ENCODE measurements at regions not wholly inside any gene's neighbourhood (a gene's known extent, or its start where the extent isn't known, plus 50 kb on each side); places are given as distances from the start of the nearest gene placed in this dataset.
"Not testable (repeated sequence)": the region's sequence is repeated elsewhere in the genome, so short reads cannot be mapped to it uniquely, and the experiment has no call there.

DNA sequence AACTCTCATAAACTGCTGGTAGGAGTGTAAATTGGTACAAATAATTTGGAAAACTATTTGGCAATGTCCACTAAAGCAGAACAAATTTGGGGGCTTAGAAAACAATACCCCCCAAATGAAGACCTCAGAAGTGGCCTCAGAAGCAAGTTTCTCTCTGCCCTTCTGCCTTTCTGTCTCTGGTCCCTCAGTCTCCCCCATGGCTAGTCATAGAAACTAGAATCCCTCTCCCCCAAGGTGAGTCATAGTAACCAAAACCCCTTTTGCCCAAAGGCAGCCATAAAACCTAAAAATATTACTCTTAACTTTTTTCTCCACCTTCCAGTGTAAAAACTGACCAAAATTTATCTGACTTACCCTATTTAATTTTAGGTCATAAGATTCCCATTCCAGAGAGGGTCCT is 350.7 kb upstream of the LRRC3B start:
- Histone ChIP-seq H3K27ac (no peak overlapping the region), H3K27me3 (no peaks in the 10 kb centered on the region), H3K4me3 (no peak overlapping the region), H3K4me1 (no peaks in the 10 kb centered on the region), H3K9me3 (no peaks in the 10 kb centered on the region), H3K36me3 (no peaks in the 10 kb centered on the region)
- TF ChIP-seq, protein P1, sequence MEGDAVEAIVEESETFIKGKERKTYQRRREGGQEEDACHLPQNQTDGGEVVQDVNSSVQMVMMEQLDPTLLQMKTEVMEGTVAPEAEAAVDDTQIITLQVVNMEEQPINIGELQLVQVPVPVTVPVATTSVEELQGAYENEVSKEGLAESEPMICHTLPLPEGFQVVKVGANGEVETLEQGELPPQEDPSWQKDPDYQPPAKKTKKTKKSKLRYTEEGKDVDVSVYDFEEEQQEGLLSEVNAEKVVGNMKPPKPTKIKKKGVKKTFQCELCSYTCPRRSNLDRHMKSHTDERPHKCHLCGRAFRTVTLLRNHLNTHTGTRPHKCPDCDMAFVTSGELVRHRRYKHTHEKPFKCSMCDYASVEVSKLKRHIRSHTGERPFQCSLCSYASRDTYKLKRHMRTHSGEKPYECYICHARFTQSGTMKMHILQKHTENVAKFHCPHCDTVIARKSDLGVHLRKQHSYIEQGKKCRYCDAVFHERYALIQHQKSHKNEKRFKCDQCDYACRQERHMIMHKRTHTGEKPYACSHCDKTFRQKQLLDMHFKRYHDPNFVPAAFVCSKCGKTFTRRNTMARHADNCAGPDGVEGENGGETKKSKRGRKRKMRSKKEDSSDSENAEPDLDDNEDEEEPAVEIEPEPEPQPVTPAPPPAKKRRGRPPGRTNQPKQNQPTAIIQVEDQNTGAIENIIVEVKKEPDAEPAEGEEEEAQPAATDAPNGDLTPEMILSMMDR (IDR thresholded peaks at IDR 0.05): no peak
- no peak for TF ChIP-seq POLR2AphosphoS5 (IDR thresholded peaks at IDR 0.05)
- TF ChIP-seq POLR2A (IDR thresholded peaks at IDR 0.05): no peak
- TF ChIP-seq EP300 (IDR thresholded peaks at IDR 0.05): no peak
- no peak for DNase-seq
- intact Hi-C loops (cut with DNase I; ENCODE audit: low total_unique reads): no loop called here

DNA sequence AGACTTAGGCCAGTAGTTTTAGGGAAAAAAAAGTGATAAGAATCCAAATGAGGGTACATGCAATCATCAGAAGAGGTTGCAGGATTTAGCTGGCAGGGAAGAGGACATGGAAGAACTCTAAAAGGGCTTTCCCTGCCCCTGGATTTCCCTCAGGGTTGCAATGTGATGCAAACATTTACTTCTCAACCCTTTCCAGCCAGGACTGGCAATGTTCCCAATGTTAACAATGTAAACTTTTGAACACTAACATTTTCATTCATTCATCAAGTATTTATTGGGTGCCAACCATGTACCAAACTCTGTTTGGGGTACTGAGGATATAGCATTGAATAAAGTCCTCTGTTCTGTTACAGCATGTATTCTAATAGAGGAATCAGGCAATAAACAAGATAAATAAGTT is 349.4 kb upstream of the LRRC3B start:
- Histone ChIP-seq H3K4me1 (no peaks in the 10 kb centered on the region), H3K4me3 (no peak overlapping the region), H3K9me3 (no peaks in the 10 kb centered on the region), H3K27me3 (no peaks in the 10 kb centered on the region), H3K36me3 (no peaks in the 10 kb centered on the region), H3K27ac (no peak overlapping the region)
- TF ChIP-seq POLR2A (IDR thresholded peaks at IDR 0.05): no peak
- no peak for TF ChIP-seq EP300 (IDR thresholded peaks at IDR 0.05)
- TF ChIP-seq POLR2AphosphoS5 (IDR thresholded peaks at IDR 0.05): no peak
- TF ChIP-seq, protein P1 (IDR thresholded peaks at IDR 0.05): no peak
- DNase-seq: peak in 1 of 2 donors; percentile 26
- intact Hi-C loops (cut with DNase I; ENCODE audit: low total_unique reads): no loop called here

DNA sequence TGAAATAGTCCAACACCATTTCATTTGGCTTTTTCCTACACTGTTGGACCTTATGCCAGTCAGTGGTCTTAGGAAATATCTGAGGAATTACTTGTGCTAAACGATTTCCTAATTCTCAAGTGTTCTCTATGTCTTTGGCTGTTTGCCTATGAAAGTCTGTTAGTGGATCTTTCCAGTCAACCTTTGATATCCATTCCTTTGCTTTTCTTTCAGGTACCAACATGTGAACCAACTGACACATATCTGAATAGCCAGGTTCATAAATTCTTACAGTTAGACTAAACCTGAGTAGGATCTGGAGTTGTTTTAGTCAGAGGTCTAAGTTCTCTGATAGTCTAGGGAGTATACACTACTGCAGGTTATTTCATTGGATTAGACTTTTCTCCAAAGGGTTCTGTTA is 343.5 kb upstream of the LRRC3B start:
- no peak overlapping the region for H3K4me3 ChIP-seq
- no peaks in the 10 kb centered on the region for H3K4me1 ChIP-seq
- WGBS, 5 donors: 45 to 75% (median 59%) methylated on average over 1 of the region's 1 CpG
- DNase-seq: no peak
- H3K27ac ChIP-seq: no peak overlapping the region
- no peaks in the 10 kb centered on the region for H3K36me3 ChIP-seq
- H3K9me3 ChIP-seq: peaks cover 3 to 19% (median 7%) of the 10 kb centered on the region in 4 donors
- no peaks in the 10 kb centered on the region for H3K27me3 ChIP-seq
- TF ChIP-seq POLR2A (IDR thresholded peaks at IDR 0.05): no peak
- TF ChIP-seq POLR2AphosphoS5 (IDR thresholded peaks at IDR 0.05): no peak
- intact Hi-C loops (cut with DNase I; ENCODE audit: low total_unique reads): no loop called here

DNA sequence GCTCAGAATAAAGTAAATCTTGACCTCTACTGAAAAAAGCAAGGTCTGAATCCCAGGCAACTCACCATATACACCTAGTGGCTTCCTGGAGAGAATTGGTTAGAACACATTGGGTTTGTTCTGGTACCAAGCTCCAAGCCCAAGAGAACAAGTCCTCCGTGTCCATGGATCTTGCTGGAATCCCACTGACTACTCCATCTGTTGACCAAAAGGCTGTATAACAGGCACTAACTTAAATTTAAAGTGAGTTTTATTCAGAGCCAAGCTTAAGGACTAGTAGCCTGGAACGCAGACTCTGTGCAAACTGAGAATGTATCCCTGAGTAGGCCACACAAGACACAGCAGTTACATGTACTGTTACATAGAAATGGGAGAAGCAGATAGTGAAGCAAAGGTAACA is 342.1 kb upstream of the LRRC3B start:
- H3K9me3 ChIP-seq: peaks cover 13 to 32% (median 20%) of the 10 kb centered on the region in 4 donors
- TF ChIP-seq EP300 (IDR thresholded peaks at IDR 0.05): no peak
- TF ChIP-seq, protein P1 (IDR thresholded peaks at IDR 0.05): no peak
- TF ChIP-seq POLR2AphosphoS5 (IDR thresholded peaks at IDR 0.05): no peak
- TF ChIP-seq POLR2A (IDR thresholded peaks at IDR 0.05): no peak
- H3K4me1 ChIP-seq: no peaks in the 10 kb centered on the region
- intact Hi-C loops (cut with DNase I; ENCODE audit: low total_unique reads): no loop called here
- DNase-seq: no peak
- H3K27me3 ChIP-seq: no peaks in the 10 kb centered on the region
- no peaks in the 10 kb centered on the region for H3K36me3 ChIP-seq
- 80 to 85% (median 82%) methylated on average over 2 of the region's 2 CpGs for WGBS, 5 donors
- H3K4me3 ChIP-seq: no peak overlapping the region
- no peak overlapping the region for H3K27ac ChIP-seq

DNA sequence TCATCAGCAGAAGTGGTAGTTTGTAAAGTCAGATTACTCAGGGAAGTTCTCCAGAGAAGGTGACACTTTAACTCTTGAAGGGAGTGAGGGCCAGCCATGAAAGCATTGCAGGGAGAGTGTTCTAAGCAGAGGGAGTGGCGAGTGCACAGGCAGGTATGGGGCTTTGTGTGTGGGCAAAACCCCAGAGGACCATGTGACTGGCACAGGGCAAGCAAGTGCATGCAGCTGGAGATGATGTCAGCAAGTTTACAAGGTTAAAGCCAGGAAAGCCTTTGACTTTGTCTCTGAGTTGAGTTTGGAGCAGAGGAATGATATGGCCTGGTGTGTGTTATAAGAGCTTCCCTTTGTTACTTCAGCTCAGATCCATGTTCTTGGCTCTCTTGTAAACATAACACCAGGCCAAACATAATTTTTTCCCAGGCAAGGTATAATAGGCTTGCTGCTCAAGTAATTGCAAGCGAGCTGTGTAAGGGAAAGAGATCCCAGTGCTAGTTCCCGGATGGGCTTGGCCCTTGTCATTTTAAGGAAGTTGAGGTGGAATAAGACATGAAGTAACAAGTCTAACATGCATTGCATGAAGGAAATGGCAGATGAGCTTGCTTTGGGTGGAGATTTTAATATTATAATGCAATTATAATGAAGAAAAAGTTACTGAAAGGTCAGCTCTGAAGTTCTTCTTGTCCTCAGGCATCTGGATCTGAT is 341.1 kb upstream of the LRRC3B start:
- Histone ChIP-seq H3K36me3 (no peaks in the 10 kb centered on the region), H3K27ac (no peak overlapping the region), H3K27me3 (no peaks in the 10 kb centered on the region), H3K4me3 (no peak overlapping the region), H3K9me3 (peaks cover 13 to 32% (median 22%) of the 10 kb centered on the region in 4 donors), H3K4me1 (no peaks in the 10 kb centered on the region)
- no peak for TF ChIP-seq POLR2AphosphoS5 (IDR thresholded peaks at IDR 0.05)
- TF ChIP-seq, protein P1 (IDR thresholded peaks at IDR 0.05): no peak
- TF ChIP-seq EP300 (IDR thresholded peaks at IDR 0.05): no peak
- TF ChIP-seq POLR2A (IDR thresholded peaks at IDR 0.05): no peak
- 76 to 84% (median 82%) methylated on average over 3 of the region's 3 CpGs for WGBS, 5 donors
- peak in 1 of 2 donors; percentile 22 for DNase-seq
- intact Hi-C loops (cut with DNase I; ENCODE audit: low total_unique reads): no loop called here

DNA sequence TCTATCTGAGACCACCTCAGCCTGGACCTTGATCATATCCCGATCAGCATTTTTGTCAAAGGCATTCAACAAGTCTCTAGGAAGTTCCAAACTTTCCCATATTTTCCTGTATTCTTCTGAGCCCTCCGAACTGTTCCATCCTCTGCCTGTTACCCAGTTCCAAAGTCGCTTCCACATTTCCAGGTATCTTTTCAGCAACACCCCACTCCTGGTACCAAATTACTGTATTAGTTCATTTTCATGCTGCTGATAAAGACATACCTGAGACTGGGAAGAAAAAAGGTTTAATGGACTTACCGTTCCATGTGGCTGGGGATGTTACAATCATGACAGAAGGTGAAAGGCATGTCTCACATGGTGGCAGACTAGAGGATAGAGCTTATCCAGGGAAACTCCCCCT is 338.1 kb upstream of the LRRC3B start:
- intact Hi-C loops (cut with DNase I; ENCODE audit: low total_unique reads); H3K27me3 ChIP-seq; H3K4me1 ChIP-seq; H3K27ac ChIP-seq; H3K36me3 ChIP-seq; DNase-seq; H3K4me3 ChIP-seq: not testable (repeated sequence)
- 91 to 97% (median 92%) methylated on average over 4 of the region's 4 CpGs for WGBS, 5 donors
- H3K9me3 ChIP-seq: peaks cover 13 to 32% (median 22%) of the 10 kb centered on the region in 4 donors

All from stomach (tissue), 8 donors.